ENCODE measurements at regions not wholly inside any gene's neighbourhood (a gene's known extent, or its start where the extent isn't known, plus 50 kb on each side); places are given as distances from the start of the nearest gene placed in this dataset.
"Not testable (repeated sequence)": the region's sequence is repeated elsewhere in the genome, so short reads cannot be mapped to it uniquely, and the experiment has no call there.

DNA sequence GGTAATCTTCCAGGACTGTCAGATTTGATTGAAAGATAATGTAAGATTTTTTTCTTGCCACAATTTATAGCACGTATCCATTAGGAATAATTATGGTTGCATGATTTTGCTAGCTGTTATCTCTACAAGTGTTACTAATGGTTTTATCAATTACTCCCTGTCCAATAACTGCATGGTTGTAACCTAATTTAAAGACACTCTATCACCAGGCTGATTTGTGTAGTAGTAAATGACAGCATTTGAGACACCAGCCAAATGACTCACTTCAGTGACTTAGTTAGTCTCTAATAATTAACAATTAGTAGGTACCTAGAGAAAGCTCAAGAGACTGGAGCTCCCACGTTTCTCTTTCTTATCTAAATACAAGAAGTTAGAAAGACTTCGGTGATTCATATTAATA lies 453.8 kb upstream of the POU3F2 start:
- H3K4me3 ChIP-seq (ENCODE audit: control insufficient read depth, low read depth, low read length): no peak overlapping the region
- no peak for DNase-seq (ENCODE audit: low read depth)
- TF ChIP-seq CTCF (IDR thresholded peaks at IDR 0.05; ENCODE audit: control insufficient read depth, insufficient read depth, low read depth, low read length, missing control alignments): no peak

GRCh38 chr6:98382246-98382645 lies 452.1 kb upstream of the POU3F2 start:
- no peak for TF ChIP-seq CTCF (IDR thresholded peaks at IDR 0.05; ENCODE audit: control insufficient read depth, insufficient read depth, low read depth, low read length, missing control alignments)
- no peak overlapping the region for H3K4me3 ChIP-seq (ENCODE audit: control insufficient read depth, low read depth, low read length)
- DNase-seq (ENCODE audit: low read depth): no peak

DNA sequence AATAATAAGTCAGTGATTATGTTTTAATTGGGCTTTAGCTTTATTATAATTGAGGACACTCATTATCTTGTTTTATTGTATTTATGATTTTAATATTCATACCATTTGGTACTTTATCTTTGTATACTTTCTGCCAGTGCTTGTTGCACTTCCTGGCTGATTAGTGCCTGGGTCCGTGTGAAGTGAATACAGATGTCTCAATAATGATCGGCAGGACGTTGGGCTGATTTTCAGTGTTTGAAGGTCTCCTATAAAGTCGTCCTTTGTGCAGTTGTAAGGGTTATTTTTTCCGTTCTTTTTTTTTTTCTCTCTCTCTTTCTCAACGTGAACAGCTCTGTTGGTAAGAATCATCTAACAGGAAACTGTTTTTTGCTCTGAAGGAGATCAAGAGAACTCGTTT lies 450.0 kb upstream of the POU3F2 start:
- no peak for DNase-seq (ENCODE audit: low read depth)
- TF ChIP-seq CTCF (IDR thresholded peaks at IDR 0.05; ENCODE audit: control insufficient read depth, insufficient read depth, low read depth, low read length, missing control alignments): no peak
- H3K4me3 ChIP-seq (ENCODE audit: control insufficient read depth, low read depth, low read length): no peak overlapping the region

DNA sequence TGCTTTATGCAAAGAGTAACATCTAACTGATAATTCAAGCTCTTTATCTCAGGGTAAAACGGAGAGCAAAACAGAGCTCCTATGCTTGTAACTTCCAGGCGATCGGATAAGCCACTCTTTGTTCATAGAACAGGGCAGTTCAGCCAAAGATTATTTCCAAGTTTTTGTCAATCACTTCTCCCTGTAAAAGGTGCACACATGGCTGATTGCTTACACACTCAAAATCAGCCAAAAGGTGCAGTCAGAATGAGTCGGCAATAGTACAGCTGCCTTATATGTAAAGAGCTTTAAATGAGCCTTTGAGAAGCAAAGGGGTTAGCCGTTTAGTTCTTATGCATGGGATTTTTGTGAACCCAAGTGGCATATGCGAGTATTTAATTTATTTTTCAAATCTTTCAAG lies 449.6 kb upstream of the POU3F2 start:
- TF ChIP-seq CTCF (IDR thresholded peaks at IDR 0.05; ENCODE audit: control insufficient read depth, insufficient read depth, low read depth, low read length, missing control alignments): no peak
- no peak overlapping the region for H3K4me3 ChIP-seq (ENCODE audit: control insufficient read depth, low read depth, low read length)
- no peak for DNase-seq (ENCODE audit: low read depth)

GRCh38 chr6:98395610-98396166 lies 438.7 kb upstream of the POU3F2 start:
- TF ChIP-seq CTCF (IDR thresholded peaks at IDR 0.05; ENCODE audit: control insufficient read depth, insufficient read depth, low read depth, low read length, missing control alignments): no peak
- DNase-seq (ENCODE audit: low read depth): no peak
- no peak overlapping the region for H3K4me3 ChIP-seq (ENCODE audit: control insufficient read depth, low read depth, low read length)

DNA sequence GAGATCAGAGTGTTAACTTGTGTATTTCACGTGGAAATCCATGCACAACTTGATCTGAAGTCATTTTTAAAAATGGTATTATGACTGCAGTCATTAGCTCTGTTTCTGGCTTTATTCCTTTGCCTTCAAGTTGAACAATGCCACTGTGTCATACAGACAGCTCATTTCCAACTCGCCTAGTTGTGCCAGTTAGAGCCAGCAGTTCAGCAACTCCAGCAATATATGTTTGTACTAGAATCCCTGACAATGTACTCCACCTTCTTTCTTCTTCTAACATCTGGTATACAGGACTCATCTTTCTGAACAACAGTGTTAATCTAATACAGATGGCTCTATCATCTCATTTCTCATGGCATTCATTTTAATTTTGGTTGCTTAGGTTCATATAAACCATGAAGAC lies 418.3 kb upstream of the POU3F2 start:
- H3K4me3 ChIP-seq (ENCODE audit: control insufficient read depth, low read depth, low read length): no peak overlapping the region
- TF ChIP-seq CTCF (IDR thresholded peaks at IDR 0.05; ENCODE audit: control insufficient read depth, insufficient read depth, low read depth, low read length, missing control alignments): no peak
- no peak for DNase-seq (ENCODE audit: low read depth)

DNA sequence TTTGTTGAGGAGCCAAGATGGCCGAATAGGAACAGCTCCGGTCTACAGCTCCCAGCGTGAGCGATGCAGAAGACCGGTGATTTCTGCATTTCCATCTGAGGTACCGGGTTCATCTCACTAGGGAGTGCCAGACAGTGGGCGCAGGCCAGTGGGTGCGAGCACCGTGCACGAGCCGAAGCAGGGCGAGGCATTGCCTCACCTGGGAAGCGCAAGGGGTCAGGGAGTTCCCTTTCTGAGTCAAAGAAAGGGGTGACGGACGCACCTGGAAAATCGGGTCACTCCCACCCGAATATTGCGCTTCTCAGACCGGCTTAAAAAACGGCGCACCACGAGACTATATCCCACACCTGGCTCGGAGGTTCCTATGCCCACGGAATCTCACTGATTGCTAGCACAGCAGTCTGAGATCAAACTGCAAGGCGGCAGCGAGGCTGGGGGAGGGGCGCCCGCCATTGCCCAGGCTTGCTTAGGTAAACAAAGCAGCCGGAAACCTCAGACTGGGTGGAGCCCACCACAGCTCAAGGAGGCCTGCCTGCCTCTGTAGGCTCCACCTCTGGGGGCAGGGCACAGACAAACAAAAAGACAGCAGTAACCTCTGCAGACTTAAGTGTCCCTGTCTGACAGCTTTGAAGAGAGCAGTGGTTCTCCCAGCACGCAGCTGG lies 417.7 kb upstream of the POU3F2 start:
- not testable (repeated sequence) for H3K4me3 ChIP-seq (ENCODE audit: control insufficient read depth, low read depth, low read length); DNase-seq (ENCODE audit: low read depth)
